ENCODE measurements at regions not wholly inside any gene's neighbourhood (a gene's known extent, or its start where the extent isn't known, plus 50 kb on each side); places are given as distances from the start of the nearest gene placed in this dataset.
A peak's percentile ranks its signal among the peaks of the same experiment; 100 is the strongest.

DNA sequence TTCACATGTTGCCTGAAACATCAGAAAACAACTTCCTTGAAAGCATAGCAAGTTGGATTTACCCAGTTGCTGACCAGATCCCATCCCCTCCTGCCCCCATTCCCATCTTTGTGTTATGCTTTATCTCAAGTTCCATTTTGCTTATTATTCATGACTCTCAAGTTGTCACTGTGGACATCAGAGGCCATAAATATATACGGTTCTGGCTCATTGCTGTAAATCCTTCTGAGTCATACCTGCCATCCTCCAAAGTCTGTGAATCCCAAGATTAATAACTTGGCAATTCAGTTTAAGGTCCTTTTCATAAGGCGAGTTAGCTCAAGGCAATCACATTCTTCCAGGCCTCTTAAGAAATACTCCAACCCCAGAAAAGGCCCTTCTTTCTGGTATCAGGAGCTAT is 126.2 kb upstream of the C2CD4B start:
- Histone ChIP-seq H3K4me3 (ENCODE audit: low read depth, low read length) (no peak overlapping the region), H3K36me3 (ENCODE audit: insufficient read depth, low read length) (no peaks in the 10 kb centered on the region), H3K27ac (ENCODE audit: low read depth, low read length) (no peak overlapping the region), H2AFZ (ENCODE audit: low read length, unreplicated experiment) (no peak overlapping the region), H3K79me2 (ENCODE audit: control insufficient read depth, insufficient read depth, low read length, unreplicated experiment) (no peaks in the 10 kb centered on the region), H3K4me1 (ENCODE audit: control insufficient read depth, insufficient read depth, low read length, unreplicated experiment) (no peaks in the 10 kb centered on the region), H3K27me3 (ENCODE audit: insufficient read depth, low read length) (peaks cover 64% of the 10 kb centered on the region)

- H3K27ac ChIP-seq (ENCODE audit: low read depth, low read length): no peak overlapping the region
- no peaks in the 10 kb centered on the region for H3K79me2 ChIP-seq (ENCODE audit: control insufficient read depth, insufficient read depth, low read length, unreplicated experiment)
- H3K36me3 ChIP-seq (ENCODE audit: insufficient read depth, low read length): no peaks in the 10 kb centered on the region
- no peak overlapping the region for H3K4me3 ChIP-seq (ENCODE audit: low read depth, low read length)
- H2AFZ ChIP-seq (ENCODE audit: low read length, unreplicated experiment): no peak overlapping the region
- no peaks in the 10 kb centered on the region for H3K4me1 ChIP-seq (ENCODE audit: control insufficient read depth, insufficient read depth, low read length, unreplicated experiment)
- H3K27me3 ChIP-seq (ENCODE audit: insufficient read depth, low read length): peaks cover 42% of the 10 kb centered on the region
Measured at GRCh38 chr15:62296756-62297507, 131.8 kb upstream of the C2CD4B start.

DNA sequence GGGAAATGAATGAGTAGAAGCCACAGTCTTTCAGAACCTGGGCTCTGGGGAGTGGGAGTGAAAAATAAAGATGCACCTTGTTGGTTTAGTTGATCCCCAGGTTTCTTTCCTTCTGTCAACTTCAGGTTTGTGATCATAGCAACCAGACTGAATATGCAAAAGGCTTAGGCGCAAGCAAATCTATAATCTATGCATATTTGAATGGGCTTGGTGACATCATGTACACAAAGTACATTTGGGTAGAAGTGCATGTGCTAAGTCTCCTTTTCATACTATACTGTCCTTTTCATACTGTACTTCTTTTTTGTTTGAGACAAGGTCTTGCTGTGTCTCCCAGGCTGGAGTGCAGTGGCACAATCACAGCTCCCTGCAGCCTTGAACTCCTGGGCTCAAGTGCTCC is 132.4 kb upstream of the C2CD4B start:
- Histone ChIP-seq H3K4me3 (ENCODE audit: low read depth, low read length) (no peak overlapping the region), H2AFZ (ENCODE audit: low read length, unreplicated experiment) (no peak overlapping the region), H3K36me3 (ENCODE audit: insufficient read depth, low read length) (no peaks in the 10 kb centered on the region), H3K79me2 (ENCODE audit: control insufficient read depth, insufficient read depth, low read length, unreplicated experiment) (no peaks in the 10 kb centered on the region), H3K4me1 (ENCODE audit: control insufficient read depth, insufficient read depth, low read length, unreplicated experiment) (no peaks in the 10 kb centered on the region), H3K27ac (ENCODE audit: low read depth, low read length) (no peak overlapping the region), H3K27me3 (ENCODE audit: insufficient read depth, low read length) (peaks cover 44% of the 10 kb centered on the region)

GRCh38 chr15:62297933-62298332 is 132.8 kb upstream of the C2CD4B start:
- H3K36me3 ChIP-seq (ENCODE audit: insufficient read depth, low read length): no peaks in the 10 kb centered on the region
- no peak overlapping the region for H2AFZ ChIP-seq (ENCODE audit: low read length, unreplicated experiment)
- H3K27me3 ChIP-seq (ENCODE audit: insufficient read depth, low read length): peaks cover 48% of the 10 kb centered on the region
- no peaks in the 10 kb centered on the region for H3K79me2 ChIP-seq (ENCODE audit: control insufficient read depth, insufficient read depth, low read length, unreplicated experiment)
- H3K4me1 ChIP-seq (ENCODE audit: control insufficient read depth, insufficient read depth, low read length, unreplicated experiment): no peaks in the 10 kb centered on the region
- H3K4me3 ChIP-seq (ENCODE audit: low read depth, low read length): no peak overlapping the region
- no peak overlapping the region for H3K27ac ChIP-seq (ENCODE audit: low read depth, low read length)

- H3K36me3 ChIP-seq (ENCODE audit: insufficient read depth, low read length): no peaks in the 10 kb centered on the region
- H3K27me3 ChIP-seq (ENCODE audit: insufficient read depth, low read length): peaks cover 53% of the 10 kb centered on the region
- H3K4me3 ChIP-seq (ENCODE audit: low read depth, low read length): no peak overlapping the region
- H3K4me1 ChIP-seq (ENCODE audit: control insufficient read depth, insufficient read depth, low read length, unreplicated experiment): no peaks in the 10 kb centered on the region
- no peak overlapping the region for H2AFZ ChIP-seq (ENCODE audit: low read length, unreplicated experiment)
- H3K79me2 ChIP-seq (ENCODE audit: control insufficient read depth, insufficient read depth, low read length, unreplicated experiment): no peaks in the 10 kb centered on the region
- no peak overlapping the region for H3K27ac ChIP-seq (ENCODE audit: low read depth, low read length)
Measured at GRCh38 chr15:62298811-62299210, 133.7 kb upstream of the C2CD4B start.

GRCh38 chr15:62299541-62299940 is 134.5 kb upstream of the C2CD4B start:
- H3K79me2 ChIP-seq (ENCODE audit: control insufficient read depth, insufficient read depth, low read length, unreplicated experiment): no peaks in the 10 kb centered on the region
- no peak overlapping the region for H3K4me3 ChIP-seq (ENCODE audit: low read depth, low read length)
- no peaks in the 10 kb centered on the region for H3K36me3 ChIP-seq (ENCODE audit: insufficient read depth, low read length)
- H3K27ac ChIP-seq (ENCODE audit: low read depth, low read length): no peak overlapping the region
- no peaks in the 10 kb centered on the region for H3K4me1 ChIP-seq (ENCODE audit: control insufficient read depth, insufficient read depth, low read length, unreplicated experiment)
- peaks cover 50% of the 10 kb centered on the region for H3K27me3 ChIP-seq (ENCODE audit: insufficient read depth, low read length)
- no peak overlapping the region for H2AFZ ChIP-seq (ENCODE audit: low read length, unreplicated experiment)

GRCh38 chr15:62301993-62302675 is 137.0 kb upstream of the C2CD4B start:
- no peaks in the 10 kb centered on the region for H3K79me2 ChIP-seq (ENCODE audit: control insufficient read depth, insufficient read depth, low read length, unreplicated experiment)
- peaks cover 2% of the 10 kb centered on the region for H3K4me1 ChIP-seq (ENCODE audit: control insufficient read depth, insufficient read depth, low read length, unreplicated experiment)
- no peak overlapping the region for H2AFZ ChIP-seq (ENCODE audit: low read length, unreplicated experiment)
- H3K27ac ChIP-seq (ENCODE audit: low read depth, low read length): no peak overlapping the region
- no peak overlapping the region for H3K4me3 ChIP-seq (ENCODE audit: low read depth, low read length)
- H3K36me3 ChIP-seq (ENCODE audit: insufficient read depth, low read length): no peaks in the 10 kb centered on the region
- peaks cover 40% of the 10 kb centered on the region for H3K27me3 ChIP-seq (ENCODE audit: insufficient read depth, low read length)

DNA sequence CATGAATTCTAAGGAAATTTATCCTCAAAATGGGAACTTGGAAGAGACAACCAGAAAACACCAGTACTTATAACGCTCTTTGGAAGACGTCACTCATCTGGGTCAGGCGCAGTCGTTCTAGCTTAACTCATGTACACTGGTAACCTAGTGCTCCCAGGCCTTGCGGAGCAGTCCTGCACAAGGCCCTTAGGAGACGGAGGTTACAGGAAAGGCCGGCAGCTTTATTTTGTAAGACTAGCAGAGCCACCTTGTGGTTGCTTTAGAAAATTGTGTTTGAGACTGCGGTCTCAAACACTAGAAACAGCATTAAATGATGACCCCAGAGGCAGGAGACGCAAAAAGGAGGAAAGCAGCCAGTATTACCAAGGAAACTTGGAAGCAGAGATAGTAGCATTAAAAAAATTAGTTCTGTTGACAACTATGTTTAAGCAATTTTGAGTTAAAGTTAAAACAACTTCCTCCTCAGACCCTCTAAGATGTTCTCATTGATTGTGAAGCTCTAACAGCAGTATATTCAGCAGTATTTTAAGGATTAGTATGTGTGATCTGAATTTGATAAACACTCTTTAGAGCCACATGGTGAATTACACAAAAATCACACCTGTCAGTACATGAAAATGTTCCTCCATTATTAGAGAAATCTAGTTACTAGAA is 141.9 kb upstream of the C2CD4B start:
- Histone ChIP-seq H3K36me3 (ENCODE audit: insufficient read depth, low read length) (no peaks in the 10 kb centered on the region), H2AFZ (ENCODE audit: low read length, unreplicated experiment) (peak overlapping the region; percentile 35), H3K27me3 (ENCODE audit: insufficient read depth, low read length) (peaks cover 33% of the 10 kb centered on the region), H3K4me1 (ENCODE audit: control insufficient read depth, insufficient read depth, low read length, unreplicated experiment) (peaks cover 12% of the 10 kb centered on the region), H3K4me3 (ENCODE audit: low read depth, low read length) (no peak overlapping the region), H3K27ac (ENCODE audit: low read depth, low read length) (no peak overlapping the region), H3K79me2 (ENCODE audit: control insufficient read depth, insufficient read depth, low read length, unreplicated experiment) (no peaks in the 10 kb centered on the region)

DNA sequence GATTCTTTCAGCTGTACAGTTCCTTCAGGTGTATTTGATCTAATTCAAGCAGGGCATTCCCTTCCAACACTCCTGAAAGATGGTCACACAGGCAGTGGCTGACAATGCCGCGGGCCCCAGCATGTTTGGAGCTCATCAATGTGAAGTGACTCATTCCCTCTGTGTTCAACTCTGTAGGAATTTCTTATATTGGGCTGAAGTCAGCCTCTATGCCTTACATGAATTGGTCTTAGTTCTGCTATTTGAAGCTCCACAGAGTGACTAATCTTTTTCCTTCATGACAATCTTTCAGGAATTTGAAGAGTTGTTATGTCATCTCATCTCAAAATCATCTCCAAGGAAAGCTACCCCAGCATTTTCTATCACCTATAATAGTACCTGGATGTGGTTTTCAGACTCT is 142.5 kb upstream of the C2CD4B start:
- Histone ChIP-seq H3K79me2 (ENCODE audit: control insufficient read depth, insufficient read depth, low read length, unreplicated experiment) (no peaks in the 10 kb centered on the region), H3K4me1 (ENCODE audit: control insufficient read depth, insufficient read depth, low read length, unreplicated experiment) (peaks cover 12% of the 10 kb centered on the region), H2AFZ (ENCODE audit: low read length, unreplicated experiment) (peak overlapping the region; percentile 35), H3K4me3 (ENCODE audit: low read depth, low read length) (no peak overlapping the region), H3K36me3 (ENCODE audit: insufficient read depth, low read length) (no peaks in the 10 kb centered on the region), H3K27me3 (ENCODE audit: insufficient read depth, low read length) (peaks cover 32% of the 10 kb centered on the region), H3K27ac (ENCODE audit: low read depth, low read length) (no peak overlapping the region)

DNA sequence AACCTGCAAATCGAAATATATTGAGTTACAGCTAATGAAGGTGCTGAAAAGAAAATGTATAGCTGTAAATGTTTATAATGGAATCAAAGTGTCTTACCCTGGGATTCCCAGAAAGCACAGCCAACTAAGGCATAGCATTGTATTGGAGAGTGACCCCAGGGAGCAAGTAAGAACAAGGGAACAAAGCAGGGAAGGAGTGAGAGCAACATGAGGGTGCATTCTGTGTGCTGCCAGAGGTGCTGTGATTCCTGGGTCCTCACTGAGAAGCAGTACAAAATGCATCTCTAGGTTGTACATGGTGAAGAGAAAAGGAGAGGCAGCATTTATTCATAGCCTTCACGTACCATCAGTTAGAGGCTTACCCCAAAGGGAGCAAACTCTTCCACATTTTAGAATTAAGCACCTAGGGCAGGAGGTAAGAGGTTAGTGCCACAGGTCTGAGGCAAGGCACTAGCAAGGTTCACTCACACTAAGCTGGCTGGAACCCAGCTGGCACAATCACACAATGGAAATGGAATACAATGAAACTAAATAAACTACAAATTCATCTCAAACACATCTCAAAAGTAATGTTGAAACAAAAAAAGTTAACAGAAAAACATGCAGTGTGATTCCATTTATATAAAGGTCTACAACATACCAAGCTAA is 151.5 kb upstream of the C2CD4B start:
- Histone ChIP-seq H3K79me2 (ENCODE audit: control insufficient read depth, insufficient read depth, low read length, unreplicated experiment) (no peaks in the 10 kb centered on the region), H3K27me3 (ENCODE audit: insufficient read depth, low read length) (peaks cover 34% of the 10 kb centered on the region), H3K36me3 (ENCODE audit: insufficient read depth, low read length) (no peaks in the 10 kb centered on the region), H3K27ac (ENCODE audit: low read depth, low read length) (no peak overlapping the region), H3K4me3 (ENCODE audit: low read depth, low read length) (no peak overlapping the region), H3K4me1 (ENCODE audit: control insufficient read depth, insufficient read depth, low read length, unreplicated experiment) (no peaks in the 10 kb centered on the region), H2AFZ (ENCODE audit: low read length, unreplicated experiment) (no peak overlapping the region)
